B cell (primary cell): ENCODE measurements at regions not wholly inside any gene's neighbourhood (a gene's known extent, or its start where the extent isn't known, plus 50 kb on each side); places are given as distances from the start of the nearest gene placed in this dataset.

Source experiments
- ATAC-seq: fragments of 200-7000 bp; cut with Tn5 transposase; one replicate; pipeline ENCODE4 v1.10.0; 2021; ENCODE audit warnings: low read depth, mild to moderate bottlenecking, moderate number of reproducible peaks, moderate library complexity
- CTCF ChIA-PET: fragments of 350-600 bp; sonication (Branson Sonifier 250); formaldehyde crosslinking; loops from one replicate; lab custom pipeline; 2021; ENCODE audit warnings: antibody characterized with exemption, inconsistent platforms; lab: Charles Lee
- POLR2A ChIA-PET: fragments of 350-600 bp; sonication (Branson Sonifier 250); formaldehyde crosslinking; loops from one replicate; lab custom pipeline; 2021; ENCODE audit warnings: antibody characterized with exemption; lab: Charles Lee
- DNase-seq: peaks from one replicate; pipeline ENCODE4 v3.0.0; 2013
- H2AFZ ChIP-seq: 2 replicates; pipeline ENCODE4 v1.6.1; 2012; ENCODE audit warnings: mild to moderate bottlenecking, low read depth, low read length; ENCODE audit not compliant: insufficient read depth, poor library complexity, severe bottlenecking
- H3K27ac ChIP-seq, 2 donors: 1 replicate in 1 of 2; 2 replicates in 1 of 2; pipeline ENCODE4 v1.5.1; 2012 to 2013; ENCODE audit warnings: low read length in 2 of 2, mild to moderate bottlenecking in 2 of 2, moderate library complexity in 1 of 2
- H3K27me3 ChIP-seq, 4 experiments: fragments of 200-600 bp in 1 of 4; sonication (generic) in 1 of 4; replicated peaks in 1 of 4; 1 replicate in 2 of 4; 2 replicates in 2 of 4; pipeline versions ENCODE4 v1.6.1 to v1.7.0; 2013 to 2016; ENCODE audit warnings: low read length in 3 of 4, mild to moderate bottlenecking in 2 of 4, mixed read lengths in 1 of 4, moderate library complexity in 1 of 4; ENCODE audit not compliant: insufficient read depth in 4 of 4, control insufficient read depth in 3 of 4; ENCODE audit errors: control extremely low read depth in 1 of 4
- H3K36me3 ChIP-seq, 2 experiments: replicated peaks in 1 of 2; 1 replicate in 1 of 2; 2 replicates in 1 of 2; pipeline versions ENCODE4 v1.6.1 to v1.7.1; 2013; ENCODE audit warnings: low read length in 1 of 2; ENCODE audit not compliant: insufficient read depth in 2 of 2, control insufficient read depth in 1 of 2; ENCODE audit errors: control extremely low read depth in 1 of 2, extremely low read depth in 1 of 2
- H3K4me1 ChIP-seq, 2 donors: fragments of 200-600 bp in 1 of 2; sonication (generic) in 1 of 2; 1 replicate in 1 of 2; 2 replicates in 1 of 2; pipeline versions ENCODE4 v1.5.1 to v1.6.1; 2013 to 2017; ENCODE audit warnings: low read length in 2 of 2; ENCODE audit not compliant: control insufficient read depth in 2 of 2, insufficient read depth in 2 of 2
- H3K4me2 ChIP-seq: replicated peaks from 2 replicates; pipeline ENCODE3; 2012; ENCODE audit warnings: mild to moderate bottlenecking, low read depth, low read length; ENCODE audit not compliant: poor library complexity, severe bottlenecking
- H3K4me3 ChIP-seq, 5 experiments: fragments of 200-600 bp in 1 of 5; sonication (generic) in 1 of 5; 1 replicate in 3 of 5; 2 replicates in 2 of 5; pipeline versions ENCODE4 v1.5.1 to v1.7.0; 2011 to 2016; ENCODE audit warnings: low read length in 4 of 5, mild to moderate bottlenecking in 4 of 5, low read depth in 2 of 5, control low read depth in 1 of 5, moderate library complexity in 1 of 5; ENCODE audit not compliant: insufficient read depth in 1 of 5; ENCODE audit errors: control extremely low read depth in 1 of 5, extremely low read depth in 1 of 5
- H3K79me2 ChIP-seq: fragments of 200-600 bp; sonication (generic); one replicate; pipeline ENCODE4 v1.6.0; 2016; ENCODE audit warnings: low read length; ENCODE audit not compliant: control insufficient read depth, insufficient read depth
- H3K9ac ChIP-seq: fragments of 200-600 bp; sonication (generic); 2 replicates; pipeline ENCODE4 v1.6.1; 2017; ENCODE audit warnings: mild to moderate bottlenecking, low read length, moderate library complexity
- H3K9me3 ChIP-seq, 3 donors: one replicate each; pipeline versions ENCODE4 v1.6.1 to v1.7.1; 2013; ENCODE audit warnings: low read length in 2 of 3; ENCODE audit not compliant: control insufficient read depth in 2 of 3, insufficient read depth in 1 of 3; ENCODE audit errors: control extremely low read depth in 1 of 3
- H4K20me1 ChIP-seq: 2 replicates; pipeline ENCODE4 v1.6.0; 2012; ENCODE audit warnings: mild to moderate bottlenecking, low read length; ENCODE audit not compliant: insufficient read depth, control insufficient read depth, poor library complexity, severe bottlenecking
- H3K27ac Mint-ChIP-seq: one replicate; pipeline ENCODE4 v1.8.0; 2021; ENCODE audit warnings: mixed read lengths
- H3K27me3 Mint-ChIP-seq: one replicate; pipeline ENCODE4 v1.8.0; 2021; ENCODE audit warnings: mixed read lengths
- H3K4me1 Mint-ChIP-seq: one replicate; pipeline ENCODE4 v1.8.0; 2021; ENCODE audit warnings: mixed read lengths
- H3K4me3 Mint-ChIP-seq: one replicate; pipeline ENCODE4 v1.8.0; 2021; ENCODE audit warnings: mixed read lengths
- H3K9me3 Mint-ChIP-seq: one replicate; pipeline ENCODE4 v1.8.0; 2022; ENCODE audit warnings: mixed read lengths; ENCODE audit not compliant: insufficient read depth
- CTCF ChIP-seq: fragments of 200-600 bp; IDR thresholded peaks from one replicate; pipeline ENCODE4 v1.8.0; 2022; ENCODE audit warnings: antibody characterized with exemption, mild to moderate bottlenecking
- EZH2 ChIP-seq: IDR thresholded peaks from 2 replicates; pipeline ENCODE4 v1.6.1; 2012; ENCODE audit warnings: borderline replicate concordance, low read depth, mild to moderate bottlenecking, moderate library complexity, low read length; ENCODE audit not compliant: insufficient read depth, poor library complexity, severe bottlenecking
- WGBS: methylation state at CpG from one replicate; pipeline ENCODE4 v1.1.5; 2013; ENCODE audit warnings: missing lambda C conversion rate; ENCODE audit not compliant: insufficient coverage; 5-methylcytosine and 5-hydroxymethylcytosine counted together
- intact Hi-C: fragments of 100-400 bp; cut with micrococcal nuclease; formaldehyde crosslinking; loops from one replicate; pipeline ENCODE4 v1.10.0; 2022

- DNase-seq: no peak
- Histone ChIP-seq H3K4me1 (no peaks in the 10 kb centered on the region), H3K79me2 (no peaks in the 10 kb centered on the region), H3K9ac (no peak overlapping the region), H3K9me3 (no peaks in the 10 kb centered on the region), H3K36me3 (no peaks in the 10 kb centered on the region), H3K4me2 (no peak overlapping the region), H4K20me1 (no peaks in the 10 kb centered on the region), H2AFZ (no peak overlapping the region), H3K4me3 (no peak overlapping the region), H3K27me3 (no peaks in the 10 kb centered on the region), H3K27ac (no peak overlapping the region)
- intact Hi-C loops: no loop called here
- H3K27ac Mint-ChIP-seq: no peak overlapping the region
- H3K4me3 Mint-ChIP-seq: no peak overlapping the region
- 85% methylated on average over 8 of the region's 12 CpGs for WGBS
- H3K4me1 Mint-ChIP-seq: no peaks in the 10 kb centered on the region
- CTCF ChIA-PET: no interaction called here
- TF ChIP-seq CTCF: no peak
- no peak for TF ChIP-seq EZH2
- peaks cover 20% of the 10 kb centered on the region for H3K27me3 Mint-ChIP-seq
- no peaks in the 10 kb centered on the region for H3K9me3 Mint-ChIP-seq
- POLR2A ChIA-PET: no interaction called here
- no peak for ATAC-seq
These were observed 264.6 kb upstream of the RAB4A start for GRCh38 chr1:229006121-229006870.

GRCh38 chr1:229007167-229007566, 263.7 kb upstream of the RAB4A start:
- Histone ChIP-seq H3K9ac (no peak overlapping the region), H3K79me2 (no peaks in the 10 kb centered on the region), H2AFZ (no peak overlapping the region), H3K27ac (no peak overlapping the region), H3K4me3 (no peak overlapping the region), H3K9me3 (no peaks in the 10 kb centered on the region), H3K27me3 (no peaks in the 10 kb centered on the region), H3K36me3 (no peaks in the 10 kb centered on the region), H3K4me2 (no peak overlapping the region), H3K4me1 (no peaks in the 10 kb centered on the region), H4K20me1 (no peaks in the 10 kb centered on the region)
- Mint-ChIP-seq H3K9me3 (no peaks in the 10 kb centered on the region), H3K4me1 (no peaks in the 10 kb centered on the region), H3K27me3 (peaks cover 20% of the 10 kb centered on the region), H3K4me3 (no peak overlapping the region), H3K27ac (no peak overlapping the region)
- ATAC-seq (no peak), DNase-seq (no peak)
- ChIA-PET CTCF (no interaction called here), POLR2A (no interaction called here)
- intact Hi-C loops: no loop called here
- TF ChIP-seq CTCF: no peak
- no peak for TF ChIP-seq EZH2
- WGBS: 94% methylated on average over 5 of the region's 7 CpGs
